ENCODE measurements at regions not wholly inside any gene's neighbourhood (a gene's known extent, or its start where the extent isn't known, plus 50 kb on each side); places are given as distances from the start of the nearest gene placed in this dataset.
A peak's percentile ranks its signal among the peaks of the same experiment; 100 is the strongest.

GRCh38 chr11:10627291-10627690 is 58.8 kb upstream of the LYVE1 start:
- H3K27me3 Mint-ChIP-seq = peaks cover 6 to 7% of the 10 kb centered on the region in 2 donors
- no peak overlapping the region for H3K27ac Mint-ChIP-seq
- H3K4me1 Mint-ChIP-seq (ENCODE audit: low read depth in 2 of 2) = peaks cover 10 to 11% of the 10 kb centered on the region in 2 donors
- H3K4me3 Mint-ChIP-seq = no peak overlapping the region
- H3K36me3 Mint-ChIP-seq = no peaks in the 10 kb centered on the region
- H3K9me3 Mint-ChIP-seq = no peaks in the 10 kb centered on the region
- ATAC-seq = no peak
- DNase-seq (ENCODE audit: low spot score) = no peak

- Mint-ChIP-seq H3K9me3 (no peaks in the 10 kb centered on the region), H3K36me3 (no peaks in the 10 kb centered on the region), H3K27me3 (peaks cover 6 to 7% of the 10 kb centered on the region in 2 donors), H3K27ac (no peak overlapping the region), H3K4me1 (ENCODE audit: low read depth in 2 of 2) (peaks cover 10 to 11% of the 10 kb centered on the region in 2 donors), H3K4me3 (no peak overlapping the region)
- DNase-seq (ENCODE audit: low spot score) (no peak), ATAC-seq (no peak)
These were observed 57.5 kb upstream of the LYVE1 start for GRCh38 chr11:10625982-10626311.

- ATAC-seq (no peak), DNase-seq (ENCODE audit: low spot score) (no peak)
- no peaks in the 10 kb centered on the region for H3K36me3 Mint-ChIP-seq
- peaks cover 3 to 5% of the 10 kb centered on the region in 2 donors for H3K27me3 Mint-ChIP-seq
- H3K4me3 Mint-ChIP-seq = no peak overlapping the region
- no peaks in the 10 kb centered on the region for H3K9me3 Mint-ChIP-seq
- H3K4me1 Mint-ChIP-seq (ENCODE audit: low read depth in 2 of 2) = peaks cover 10 to 11% of the 10 kb centered on the region in 2 donors
- H3K27ac Mint-ChIP-seq = no peak overlapping the region
These were observed 57.0 kb upstream of the LYVE1 start for GRCh38 chr11:10625281-10625981.

GRCh38 chr11:10623797-10624761 is 55.6 kb upstream of the LYVE1 start:
- Mint-ChIP-seq H3K9me3 (no peaks in the 10 kb centered on the region), H3K4me3 (no peak overlapping the region), H3K27ac (peak overlapping the region; percentile 61 to 74), H3K4me1 (ENCODE audit: low read depth in 2 of 2) (peaks cover 10 to 11% of the 10 kb centered on the region in 2 donors), H3K27me3 (no peaks in the 10 kb centered on the region), H3K36me3 (no peaks in the 10 kb centered on the region)
- ATAC-seq = peak in 1 of 2 donors; percentile 22
- no peak for DNase-seq (ENCODE audit: low spot score)

- H3K4me1 Mint-ChIP-seq (ENCODE audit: low read depth in 2 of 2) = peaks cover 10 to 11% of the 10 kb centered on the region in 2 donors
- peaks cover 0 to 4% of the 10 kb centered on the region in 2 donors for H3K27me3 Mint-ChIP-seq
- H3K36me3 Mint-ChIP-seq = no peaks in the 10 kb centered on the region
- H3K27ac Mint-ChIP-seq = peak overlapping the region; percentile 61 to 74
- DNase-seq (ENCODE audit: low spot score) (no peak), ATAC-seq (peak in 1 of 2 donors; percentile 44)
- no peaks in the 10 kb centered on the region for H3K9me3 Mint-ChIP-seq
- H3K4me3 Mint-ChIP-seq = no peak overlapping the region
These were observed 54.7 kb upstream of the LYVE1 start for GRCh38 chr11:10622957-10623791.

- Mint-ChIP-seq H3K27ac (no peak overlapping the region), H3K36me3 (no peaks in the 10 kb centered on the region), H3K4me3 (no peak overlapping the region), H3K27me3 (peaks cover 0 to 10% of the 10 kb centered on the region in 2 donors), H3K9me3 (no peaks in the 10 kb centered on the region), H3K4me1 (ENCODE audit: low read depth in 2 of 2) (peaks cover 10 to 11% of the 10 kb centered on the region in 2 donors)
- ATAC-seq (no peak), DNase-seq (ENCODE audit: low spot score) (no peak)
These were observed 53.6 kb upstream of the LYVE1 start for GRCh38 chr11:10622108-10622507.

- Mint-ChIP-seq H3K27ac (no peak overlapping the region), H3K36me3 (no peaks in the 10 kb centered on the region), H3K4me1 (ENCODE audit: low read depth in 2 of 2) (peaks cover 10 to 11% of the 10 kb centered on the region in 2 donors), H3K27me3 (peaks cover 0 to 13% of the 10 kb centered on the region in 2 donors), H3K4me3 (no peak overlapping the region), H3K9me3 (no peaks in the 10 kb centered on the region)
- ATAC-seq (no peak), DNase-seq (ENCODE audit: low spot score) (no peak)
These were observed 50.7 kb upstream of the LYVE1 start for GRCh38 chr11:10619131-10619680.

- DNase-seq (ENCODE audit: low spot score) (no peak), ATAC-seq (no peak)
- H3K27ac Mint-ChIP-seq = no peak overlapping the region
- peaks cover 4 to 20% of the 10 kb centered on the region in 2 donors for H3K27me3 Mint-ChIP-seq
- no peaks in the 10 kb centered on the region for H3K36me3 Mint-ChIP-seq
- H3K9me3 Mint-ChIP-seq = no peaks in the 10 kb centered on the region
- peaks cover 7% of the 10 kb centered on the region in 2 donors for H3K4me1 Mint-ChIP-seq (ENCODE audit: low read depth in 2 of 2)
- no peak overlapping the region for H3K4me3 Mint-ChIP-seq
These were observed 50.0 kb upstream of the LYVE1 start for GRCh38 chr11:10618490-10618889.

Measured in natural killer cell treated with Interleukin-12 subunit alpha and Interleukin-12 subunit beta and Interleukin-15 and Interleukin-18, amount 100 ng/mL, for 72 hours (primary cell).